ENCODE measurements at regions not wholly inside any gene's neighbourhood (a gene's known extent, or its start where the extent isn't known, plus 50 kb on each side); places are given as distances from the start of the nearest gene placed in this dataset.

DNA sequence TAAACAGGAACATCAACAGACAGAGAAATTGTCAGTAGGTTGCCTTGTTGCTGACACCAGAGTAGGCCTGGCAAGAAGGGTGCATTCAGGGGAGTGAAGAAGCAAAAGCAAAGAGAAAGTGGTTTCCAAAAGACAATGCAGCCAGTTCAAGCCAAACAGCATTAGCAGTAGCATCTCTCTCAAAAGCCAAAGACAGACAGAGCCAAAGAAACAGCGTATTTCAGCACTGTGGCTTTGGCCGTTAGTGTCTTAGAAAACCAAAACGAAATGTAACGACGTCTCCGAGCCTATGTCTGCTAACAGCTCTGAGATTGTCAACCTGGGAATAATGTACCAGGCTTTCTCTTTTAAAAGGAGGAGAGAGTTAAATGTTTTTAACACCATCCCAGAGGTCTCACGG is 178.6 kb downstream of the NRP2 start:
- no peak for DNase-seq

DNA sequence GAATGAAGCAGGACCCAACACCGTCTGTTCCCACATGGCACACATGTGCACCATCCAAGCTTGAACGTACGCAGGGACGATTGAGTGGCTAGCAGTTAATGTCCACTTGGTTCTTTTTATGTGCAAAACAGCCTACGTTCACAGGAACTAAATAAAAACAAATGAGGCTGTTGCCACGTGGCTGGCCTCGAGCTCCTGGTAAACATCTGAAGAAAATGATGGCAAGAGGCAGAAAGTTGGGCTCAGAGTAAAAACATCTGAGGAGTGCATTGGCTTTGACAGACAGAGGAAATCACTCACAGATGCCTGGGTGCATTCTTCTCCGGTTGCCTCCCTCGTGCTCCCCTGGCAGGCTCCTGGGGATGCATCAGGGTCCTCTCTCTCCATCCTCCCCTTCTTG is 177.9 kb downstream of the NRP2 start:
- no peak for DNase-seq

DNA sequence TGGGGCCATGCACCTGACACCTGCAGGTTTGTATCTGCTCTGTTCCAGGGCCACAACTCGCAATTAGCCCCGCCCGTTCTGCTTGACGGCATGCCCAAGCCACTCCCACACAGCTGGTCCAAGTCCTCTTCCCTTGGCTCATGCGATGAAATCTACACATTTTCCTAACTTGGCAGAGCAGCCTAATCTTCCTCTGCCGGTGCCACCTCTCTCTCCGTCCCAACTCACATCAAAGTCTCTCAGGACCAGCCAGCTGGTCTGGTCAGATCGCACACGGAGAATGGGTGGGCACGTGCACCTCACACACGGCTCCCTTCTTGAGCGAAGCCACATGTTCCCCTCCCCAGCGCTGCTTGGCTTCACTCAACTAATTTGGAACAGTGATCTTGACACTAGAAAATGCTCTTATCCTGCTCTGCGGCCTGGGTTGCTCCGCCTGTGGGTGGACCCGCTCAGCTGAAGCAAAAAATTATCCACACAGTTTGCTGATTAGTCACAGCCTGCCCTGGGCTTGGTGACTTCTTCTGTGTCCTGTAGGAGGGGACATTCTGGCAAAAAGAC is 176.7 kb downstream of the NRP2 start:
- no peak for DNase-seq

DNA sequence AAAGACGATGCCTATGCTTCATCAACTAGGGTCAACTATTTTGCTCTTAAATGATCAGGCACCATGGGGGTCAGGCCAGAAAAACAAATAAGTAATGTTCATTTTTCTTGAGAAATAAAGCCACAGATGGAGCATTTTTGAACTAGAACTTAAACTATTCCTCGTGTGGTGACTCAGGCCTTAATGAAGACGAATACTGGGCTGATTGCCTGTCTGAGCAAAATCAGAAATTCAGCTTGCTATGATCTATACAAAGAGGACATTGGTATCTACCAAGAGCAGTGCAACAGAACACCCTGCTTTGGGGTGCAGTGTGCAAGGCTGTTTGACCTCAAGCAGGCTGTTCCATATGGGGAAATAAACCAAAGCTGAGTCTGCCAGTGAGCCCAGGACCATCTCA is 176.0 kb downstream of the NRP2 start:
- DNase-seq = no peak

DNA sequence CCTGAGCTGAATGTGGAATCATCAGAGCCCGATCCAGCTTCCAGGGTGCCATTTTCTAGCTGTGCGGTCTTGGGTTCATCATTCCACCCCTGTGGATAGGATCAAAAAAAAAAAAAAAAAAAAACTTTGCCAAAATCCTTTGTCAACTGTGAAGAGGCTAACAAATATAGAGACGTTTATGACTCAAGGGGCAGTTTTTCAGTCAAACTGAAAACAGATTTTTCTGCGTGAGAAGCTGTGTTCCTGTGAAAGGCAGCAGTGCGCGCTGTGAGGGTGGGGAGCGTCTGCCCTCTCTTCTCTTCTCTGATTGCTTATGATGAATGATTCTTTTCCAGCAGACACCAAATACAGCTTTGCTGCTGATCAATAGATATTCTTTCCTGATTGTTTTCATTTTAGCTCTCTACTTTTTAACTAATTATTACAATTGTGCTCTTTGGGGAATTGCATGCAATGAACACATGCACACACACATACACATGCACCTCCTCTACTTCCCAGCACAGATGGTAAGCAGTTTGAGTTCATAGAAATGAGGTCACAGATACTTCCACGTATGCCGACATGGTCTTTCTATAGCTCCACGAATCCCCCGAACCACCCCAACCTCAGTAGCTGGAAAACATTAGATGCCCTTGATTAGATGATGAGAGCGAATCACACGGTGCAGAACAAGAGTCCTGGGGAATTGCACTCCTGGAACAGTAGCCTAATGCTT is 175.4 kb downstream of the NRP2 start:
- DNase-seq = no peak

DNA sequence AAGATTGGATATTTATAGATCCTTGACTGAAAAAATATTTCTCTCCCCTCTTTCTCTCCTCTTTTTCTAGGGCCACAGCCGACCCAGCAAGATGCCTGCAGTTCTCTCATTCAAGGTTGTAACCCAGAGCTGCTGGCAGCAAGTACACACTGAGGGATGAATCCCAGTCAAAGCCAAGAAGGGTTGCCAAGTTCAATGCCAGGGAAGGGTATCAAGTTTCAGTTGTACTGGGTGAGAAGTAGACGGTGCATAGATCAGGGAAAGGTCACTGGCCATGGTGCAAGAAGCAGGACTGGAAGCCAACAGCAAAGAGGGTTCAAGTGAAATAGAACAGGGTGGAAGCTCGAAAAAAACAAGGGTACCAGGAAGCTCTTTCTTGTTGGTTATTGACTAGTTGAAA is 170.2 kb downstream of the NRP2 start:
- DNase-seq = no peak

DNA sequence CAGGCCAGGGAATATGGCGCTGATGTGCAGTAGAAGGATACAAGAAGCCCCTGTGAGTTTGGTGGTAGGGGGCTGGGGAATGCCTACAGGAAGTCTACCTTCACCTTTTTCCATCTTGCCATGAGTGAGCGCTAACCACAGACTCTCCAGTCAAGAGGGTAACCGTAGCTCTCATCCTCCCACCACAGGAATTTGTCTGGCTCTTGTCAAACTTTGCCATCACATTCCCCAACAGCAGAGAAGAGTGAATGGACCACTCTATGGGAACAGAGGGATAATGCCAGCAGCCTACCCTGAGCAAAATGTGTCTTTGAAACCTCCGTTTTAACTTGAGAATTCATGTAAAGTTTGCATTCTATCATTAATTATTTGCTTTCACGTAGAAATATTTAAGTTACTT is 168.3 kb downstream of the NRP2 start:
- no peak for DNase-seq

DNA sequence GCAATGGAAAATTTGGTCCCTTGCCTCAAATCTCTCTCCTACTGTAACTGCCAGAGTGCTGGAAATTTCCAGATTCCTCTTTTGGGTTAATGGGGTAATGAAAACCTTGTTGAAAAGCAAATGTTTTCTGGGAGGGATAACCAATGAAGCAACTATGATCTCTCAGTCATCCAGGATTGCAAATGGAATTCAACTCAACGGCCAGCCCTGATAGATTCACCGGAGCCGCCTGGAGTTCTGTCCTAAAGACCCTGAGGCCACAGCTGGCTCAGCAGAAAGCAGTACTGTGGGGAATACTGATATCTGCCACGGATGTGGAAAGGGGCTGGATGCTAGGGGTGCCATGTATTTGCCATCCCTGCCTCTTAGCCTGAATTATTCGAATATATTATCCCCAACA is 167.8 kb downstream of the NRP2 start:
- DNase-seq = no peak

DNA sequence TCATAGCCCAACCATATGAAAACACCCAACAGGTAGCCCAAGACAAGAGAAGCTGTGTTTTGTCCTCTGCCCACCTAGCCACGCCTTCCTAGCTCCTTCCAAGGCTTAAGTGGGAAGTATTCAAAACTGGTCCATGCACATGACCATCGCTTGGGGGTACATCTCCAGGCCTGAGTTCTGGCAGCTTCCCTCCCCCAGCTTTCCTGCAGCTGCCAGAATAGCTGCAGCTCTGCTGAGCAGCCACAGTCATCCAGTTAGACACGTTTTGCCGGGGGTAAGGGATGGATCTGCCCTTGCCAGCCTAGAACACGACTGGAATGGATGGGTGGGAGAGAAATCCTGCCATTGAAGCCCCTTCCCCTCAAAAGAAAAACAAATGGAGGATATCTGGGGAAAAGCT is 166.8 kb downstream of the NRP2 start:
- DNase-seq = no peak

DNA sequence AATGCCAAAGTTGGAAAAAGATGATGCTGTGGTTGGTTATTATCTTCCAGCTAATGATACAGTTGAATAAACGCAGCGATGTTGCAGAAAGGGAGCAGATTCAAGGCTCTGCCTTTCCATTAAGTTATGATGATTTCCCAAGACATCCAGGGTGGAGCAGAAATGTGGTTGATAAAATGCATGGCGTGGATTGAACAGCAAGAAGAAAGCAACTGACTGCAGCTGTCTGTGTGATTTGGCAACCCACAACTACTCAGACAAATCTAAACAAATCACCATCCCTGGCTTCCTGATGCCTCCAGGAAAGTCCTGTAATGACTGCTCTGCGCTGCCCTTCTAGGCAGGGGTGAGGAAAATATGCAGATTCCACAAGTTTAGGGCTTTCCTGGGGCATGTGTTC is 166.3 kb downstream of the NRP2 start:
- DNase-seq = no peak

Data from NK-92 treated with Interleukin-12 subunit alpha and Interleukin-12 subunit beta, amount 100 ng/mL, for 24 hours (cell line).